Loucy (cell line): ENCODE measurements at regions not wholly inside any gene's neighbourhood (a gene's known extent, or its start where the extent isn't known, plus 50 kb on each side); places are given as distances from the start of the nearest gene placed in this dataset.

ENCODE experiments used
- H2AFZ ChIP-seq: fragments of 200-600 bp; sonication (generic); 2 replicates; pipeline ENCODE4 v1.6.0; 2016; ENCODE audit warnings: antibody characterized with exemption, mild to moderate bottlenecking, low read length, moderate library complexity
- H3F3A ChIP-seq: fragments of 200-600 bp; 2 replicates; pipeline ENCODE4 v1.6.0; 2016; ENCODE audit warnings: antibody characterized with exemption, low read depth, mild to moderate bottlenecking
- H3K27me3 ChIP-seq: fragments of 200-600 bp; sonication (generic); 2 replicates; pipeline ENCODE4 v1.6.1; 2014; ENCODE audit warnings: low read length, mild to moderate bottlenecking; ENCODE audit not compliant: insufficient read depth, poor library complexity, severe bottlenecking
- H3K36me3 ChIP-seq: fragments of 200-600 bp; sonication (generic); 2 replicates; pipeline ENCODE4 v1.6.1; 2016; ENCODE audit warnings: low read length; ENCODE audit not compliant: insufficient read depth
- H3K4me1 ChIP-seq: fragments of 200-600 bp; sonication (generic); 2 replicates; pipeline ENCODE4 v1.5.1; 2014; ENCODE audit warnings: low read length, mild to moderate bottlenecking; ENCODE audit not compliant: insufficient read depth, poor library complexity, severe bottlenecking
- H3K4me2 ChIP-seq: fragments of 200-600 bp; sonication (generic); 2 replicates; pipeline ENCODE4 v1.6.0; 2014; ENCODE audit warnings: antibody characterized with exemption, low read length, low read depth, mild to moderate bottlenecking; ENCODE audit not compliant: poor library complexity, severe bottlenecking
- H3K4me3 ChIP-seq: fragments of 200-600 bp; sonication (generic); 2 replicates; pipeline ENCODE4 v1.5.1; 2014; ENCODE audit warnings: low read length, mild to moderate bottlenecking, mixed read lengths; ENCODE audit not compliant: poor library complexity, severe bottlenecking
- H3K79me2 ChIP-seq: fragments of 200-600 bp; sonication (generic); 2 replicates; pipeline ENCODE4 v1.6.1; 2014; ENCODE audit warnings: low read length; ENCODE audit not compliant: insufficient read depth
- H3K9ac ChIP-seq: fragments of 200-600 bp; sonication (generic); 2 replicates; pipeline ENCODE4 v1.6.0; 2014; ENCODE audit warnings: mild to moderate bottlenecking, low read depth, low read length, moderate library complexity; ENCODE audit not compliant: poor library complexity, severe bottlenecking
- H3K9me2 ChIP-seq: fragments of 200-600 bp; sonication (generic); replicated peaks from 2 replicates; pipeline ENCODE4 v1.6.1; 2016; ENCODE audit warnings: low read depth, low read length, mixed read lengths
- H3K9me3 ChIP-seq: fragments of 200-600 bp; sonication (generic); 2 replicates; pipeline ENCODE4 v1.6.1; 2014; ENCODE audit warnings: mild to moderate bottlenecking, antibody characterized with exemption, low read length, low read depth; ENCODE audit not compliant: insufficient read depth
- H4K20me1 ChIP-seq: fragments of 200-600 bp; sonication (generic); 2 replicates; pipeline ENCODE4 v1.6.0; 2014; ENCODE audit warnings: antibody characterized with exemption, low read length, mild to moderate bottlenecking; ENCODE audit not compliant: insufficient read depth, poor library complexity, severe bottlenecking
- CTCF ChIP-seq: fragments of 200-600 bp; sonication (generic); conservative IDR thresholded peaks from 2 replicates; pipeline ENCODE4 v1.5.1; 2014; ENCODE audit warnings: mild to moderate bottlenecking, antibody characterized with exemption, low read length
- EZH2phosphoT487 ChIP-seq: fragments of 200-600 bp; IDR thresholded peaks from 2 replicates; pipeline ENCODE4 v1.6.1; 2018; ENCODE audit warnings: antibody characterized with exemption, mild to moderate bottlenecking, moderate library complexity, borderline replicate concordance

GRCh38 chr13:79674765-79675515 is 194.0 kb downstream of the NDFIP2 start:
- no peak overlapping the region for H3K9ac ChIP-seq
- no peak overlapping the region for H3K4me2 ChIP-seq
- no peak overlapping the region for H3K4me3 ChIP-seq
- H4K20me1 ChIP-seq: no peaks in the 10 kb centered on the region
- TF ChIP-seq CTCF: no peak
- TF ChIP-seq EZH2phosphoT487: no peak
- no peak overlapping the region for H2AFZ ChIP-seq
- no peaks in the 10 kb centered on the region for H3K9me3 ChIP-seq
- H3K27me3 ChIP-seq: no peaks in the 10 kb centered on the region
- H3K9me2 ChIP-seq: no peaks in the 10 kb centered on the region
- no peaks in the 10 kb centered on the region for H3F3A ChIP-seq
- H3K4me1 ChIP-seq: peaks cover 5% of the 10 kb centered on the region
- no peaks in the 10 kb centered on the region for H3K79me2 ChIP-seq
- H3K36me3 ChIP-seq: no peaks in the 10 kb centered on the region

- Histone ChIP-seq H3K4me2 (no peak overlapping the region), H3K9ac (no peak overlapping the region), H3K79me2 (no peaks in the 10 kb centered on the region), H3F3A (no peaks in the 10 kb centered on the region), H3K9me2 (no peaks in the 10 kb centered on the region), H4K20me1 (no peaks in the 10 kb centered on the region), H3K27me3 (no peaks in the 10 kb centered on the region), H3K4me3 (no peak overlapping the region), H3K4me1 (peaks cover 5% of the 10 kb centered on the region), H3K36me3 (no peaks in the 10 kb centered on the region), H3K9me3 (no peaks in the 10 kb centered on the region), H2AFZ (no peak overlapping the region; the same call in 1 of the 2 replicates)
- TF ChIP-seq EZH2phosphoT487 (no peak), CTCF (no peak)
These were observed 193.0 kb downstream of the NDFIP2 start for GRCh38 chr13:79673993-79674377.

- H3K9me2 ChIP-seq: no peaks in the 10 kb centered on the region
- H3K4me3 ChIP-seq: no peak overlapping the region
- H3K27me3 ChIP-seq: no peaks in the 10 kb centered on the region
- no peaks in the 10 kb centered on the region for H3K36me3 ChIP-seq
- H3K9ac ChIP-seq: no peak overlapping the region
- TF ChIP-seq CTCF: no peak
- no peak for TF ChIP-seq EZH2phosphoT487
- H3K9me3 ChIP-seq: no peaks in the 10 kb centered on the region
- H3K4me1 ChIP-seq: peaks cover 5% of the 10 kb centered on the region
- H2AFZ ChIP-seq: no peak overlapping the region; the same call in 1 of the 2 replicates
- H3K79me2 ChIP-seq: no peaks in the 10 kb centered on the region
- no peaks in the 10 kb centered on the region for H3F3A ChIP-seq
- H3K4me2 ChIP-seq: no peak overlapping the region
- H4K20me1 ChIP-seq: no peaks in the 10 kb centered on the region
These were observed 192.5 kb downstream of the NDFIP2 start for GRCh38 chr13:79673310-79673992.
